Stomach smooth muscle (tissue), 2 donors: ENCODE measurements at regions not wholly inside any gene's neighbourhood (a gene's known extent, or its start where the extent isn't known, plus 50 kb on each side); places are given as distances from the start of the nearest gene placed in this dataset.

Experiments used
- H3K27ac ChIP-seq: one replicate; pipeline ENCODE4 v1.7.0; 2013; ENCODE audit warnings: mild to moderate bottlenecking, low read length, inconsistent platforms
- H3K27me3 ChIP-seq, 2 donors: one replicate each; pipeline ENCODE4 v1.7.0; 2013; ENCODE audit warnings: low read length in 2 of 2; ENCODE audit not compliant: insufficient read depth in 2 of 2, control insufficient read depth in 1 of 2
- H3K36me3 ChIP-seq, 2 donors: one replicate each; pipeline ENCODE4 v1.7.0; 2013; ENCODE audit warnings: low read length in 2 of 2; ENCODE audit not compliant: control insufficient read depth in 2 of 2, insufficient read depth in 2 of 2
- H3K4me1 ChIP-seq: one replicate; pipeline ENCODE4 v1.7.0; 2013; ENCODE audit warnings: low read length; ENCODE audit not compliant: control insufficient read depth, insufficient read depth
- H3K4me3 ChIP-seq, 2 donors: one replicate each; pipeline ENCODE4 v1.7.0; 2013; ENCODE audit warnings: low read length in 2 of 2
- H3K9ac ChIP-seq, 2 donors: one replicate each; pipeline ENCODE4 v1.7.0; 2013; ENCODE audit warnings: low read length in 2 of 2, mild to moderate bottlenecking in 1 of 2
- H3K9me3 ChIP-seq, 2 donors: one replicate each; pipeline ENCODE4 v1.7.0; 2013; ENCODE audit warnings: low read length in 2 of 2; ENCODE audit not compliant: control insufficient read depth in 2 of 2
- donor health status: healthy.
- donor health status: Pancreatic carcinoma.

- Histone ChIP-seq H3K36me3 (no peaks in the 10 kb centered on the region), H3K4me3 (no peak overlapping the region), H3K9ac (no peak overlapping the region), H3K9me3 (no peaks in the 10 kb centered on the region), H3K27ac (no peak overlapping the region), H3K4me1 (no peaks in the 10 kb centered on the region), H3K27me3 (no peaks in the 10 kb centered on the region)
These were observed 214.2 kb upstream of the MPDZ start for GRCh38 chr9:13493697-13494096.

GRCh38 chr9:13491493-13492424 lies 212.3 kb upstream of the MPDZ start:
- no peak overlapping the region for H3K27ac ChIP-seq
- H3K36me3 ChIP-seq = no peaks in the 10 kb centered on the region

GRCh38 chr9:13491138-13491492 lies 211.6 kb upstream of the MPDZ start:
- Histone ChIP-seq H3K27me3 (no peaks in the 10 kb centered on the region), H3K27ac (no peak overlapping the region), H3K36me3 (no peaks in the 10 kb centered on the region), H3K4me3 (no peak overlapping the region), H3K4me1 (no peaks in the 10 kb centered on the region), H3K9me3 (no peaks in the 10 kb centered on the region), H3K9ac (no peak overlapping the region)

More at GRCh38 chr9:13491493-13492424, 212.3 kb upstream of the MPDZ start:
- no peak overlapping the region for H3K4me3 ChIP-seq
- no peaks in the 10 kb centered on the region for H3K27me3 ChIP-seq
- H3K9me3 ChIP-seq = no peaks in the 10 kb centered on the region
- no peaks in the 10 kb centered on the region for H3K4me1 ChIP-seq
- H3K9ac ChIP-seq = no peak overlapping the region

- H3K4me1 ChIP-seq = no peaks in the 10 kb centered on the region
- H3K9ac ChIP-seq = no peak overlapping the region
- H3K9me3 ChIP-seq = no peaks in the 10 kb centered on the region
- no peaks in the 10 kb centered on the region for H3K36me3 ChIP-seq
- H3K27ac ChIP-seq = no peak overlapping the region
- no peaks in the 10 kb centered on the region for H3K27me3 ChIP-seq
- no peak overlapping the region for H3K4me3 ChIP-seq
These were observed 208.4 kb upstream of the MPDZ start for GRCh38 chr9:13487936-13488335.

- H3K27ac ChIP-seq = no peak overlapping the region
These were observed 208.0 kb upstream of the MPDZ start for GRCh38 chr9:13487498-13487897.

GRCh38 chr9:13487071-13487470 lies 207.6 kb upstream of the MPDZ start:
- Histone ChIP-seq H3K36me3 (no peaks in the 10 kb centered on the region), H3K9me3 (no peaks in the 10 kb centered on the region), H3K27me3 (no peaks in the 10 kb centered on the region), H3K4me3 (no peak overlapping the region), H3K4me1 (no peaks in the 10 kb centered on the region), H3K27ac (no peak overlapping the region), H3K9ac (no peak overlapping the region)

More at GRCh38 chr9:13487498-13487897, 208.0 kb upstream of the MPDZ start:
- Histone ChIP-seq H3K4me1 (no peaks in the 10 kb centered on the region), H3K36me3 (no peaks in the 10 kb centered on the region), H3K9me3 (no peaks in the 10 kb centered on the region), H3K4me3 (no peak overlapping the region), H3K27me3 (no peaks in the 10 kb centered on the region), H3K9ac (no peak overlapping the region)

GRCh38 chr9:13485068-13485596 lies 205.6 kb upstream of the MPDZ start:
- Histone ChIP-seq H3K4me3 (peak overlapping the region in 1 of 2 donors; percentile 24), H3K27me3 (no peaks in the 10 kb centered on the region), H3K9me3 (no peaks in the 10 kb centered on the region), H3K36me3 (no peaks in the 10 kb centered on the region), H3K9ac (no peak overlapping the region), H3K4me1 (no peaks in the 10 kb centered on the region), H3K27ac (peak overlapping the region; percentile 19)

- Histone ChIP-seq H3K9ac (no peak overlapping the region), H3K4me3 (no peak overlapping the region), H3K27ac (no peak overlapping the region), H3K9me3 (no peaks in the 10 kb centered on the region), H3K36me3 (no peaks in the 10 kb centered on the region), H3K4me1 (no peaks in the 10 kb centered on the region), H3K27me3 (no peaks in the 10 kb centered on the region)
These were observed 204.7 kb upstream of the MPDZ start for GRCh38 chr9:13484186-13484585.

- Histone ChIP-seq H3K36me3 (no peaks in the 10 kb centered on the region), H3K9me3 (no peaks in the 10 kb centered on the region), H3K9ac (no peak overlapping the region), H3K27ac (no peak overlapping the region), H3K27me3 (no peaks in the 10 kb centered on the region), H3K4me1 (peaks cover 6% of the 10 kb centered on the region), H3K4me3 (no peak overlapping the region)
These were observed 201.8 kb upstream of the MPDZ start for GRCh38 chr9:13481274-13481673.

GRCh38 chr9:13480693-13481092 lies 201.2 kb upstream of the MPDZ start:
- H3K9ac ChIP-seq = no peak overlapping the region
- no peaks in the 10 kb centered on the region for H3K9me3 ChIP-seq
- H3K27me3 ChIP-seq = no peaks in the 10 kb centered on the region
- no peaks in the 10 kb centered on the region for H3K36me3 ChIP-seq
- no peak overlapping the region for H3K27ac ChIP-seq
- peaks cover 6% of the 10 kb centered on the region for H3K4me1 ChIP-seq
- H3K4me3 ChIP-seq = no peak overlapping the region

GRCh38 chr9:13479096-13479495 lies 199.6 kb upstream of the MPDZ start:
- no peaks in the 10 kb centered on the region for H3K36me3 ChIP-seq
- no peak overlapping the region for H3K27ac ChIP-seq
- H3K9ac ChIP-seq = no peak overlapping the region
- no peaks in the 10 kb centered on the region for H3K9me3 ChIP-seq
- peaks cover 6% of the 10 kb centered on the region for H3K4me1 ChIP-seq
- H3K27me3 ChIP-seq = no peaks in the 10 kb centered on the region
- H3K4me3 ChIP-seq = no peak overlapping the region
